SK-N-SH (cell line): ENCODE measurements at regions not wholly inside any gene's neighbourhood (a gene's known extent, or its start where the extent isn't known, plus 50 kb on each side); places are given as distances from the start of the nearest gene placed in this dataset.

ENCODE experiments used
- CTCF ChIP-seq: fragments of 200-600 bp; sonication (generic); IDR thresholded peaks from 2 replicates; pipeline ENCODE4 v1.6.1; 2017; ENCODE audit warnings: antibody characterized with exemption, mild to moderate bottlenecking, moderate library complexity
- GABPA ChIP-seq: IDR thresholded peaks from 2 replicates; pipeline ENCODE4 v1.4.0; 2012; ENCODE audit warnings: low read depth, mild to moderate bottlenecking
- RAD21 ChIP-seq: IDR thresholded peaks from 2 replicates; pipeline ENCODE4 v1.6.1; 2012; ENCODE audit warnings: mild to moderate bottlenecking, low read length

- TF ChIP-seq GABPA = no peak
- TF ChIP-seq RAD21 = no peak
- TF ChIP-seq CTCF = no peak
These were observed 51.7 kb upstream of the USP3 start for GRCh38 chr15:63452552-63453136.
